ENCODE measurements at regions not wholly inside any gene's neighbourhood (a gene's known extent, or its start where the extent isn't known, plus 50 kb on each side); places are given as distances from the start of the nearest gene placed in this dataset.

DNA sequence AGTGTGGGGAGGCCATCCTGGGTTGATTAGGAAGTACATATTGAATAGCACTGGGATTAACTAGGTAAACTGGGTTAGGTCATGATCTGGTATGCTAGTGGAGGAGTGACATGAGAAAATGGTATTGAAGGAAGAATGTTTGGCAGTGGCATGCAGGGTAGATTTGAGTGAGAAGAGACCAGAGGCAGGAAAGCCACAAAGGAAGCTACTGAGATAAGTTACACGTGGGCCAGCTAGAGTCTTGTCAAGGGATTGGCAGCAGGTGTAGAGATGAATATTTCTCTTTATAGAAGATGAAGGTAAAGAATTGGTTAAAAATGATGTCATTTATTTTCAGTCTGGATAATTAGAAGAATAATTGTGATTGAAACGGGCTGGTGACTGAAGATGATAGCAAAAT lies 91.0 kb upstream of the TPRG1 start:
- no peak for TF ChIP-seq POLR2A (IDR thresholded peaks at IDR 0.05)
- TF ChIP-seq POLR2AphosphoS5 (IDR thresholded peaks at IDR 0.05) = no peak
- TF ChIP-seq, protein P1, sequence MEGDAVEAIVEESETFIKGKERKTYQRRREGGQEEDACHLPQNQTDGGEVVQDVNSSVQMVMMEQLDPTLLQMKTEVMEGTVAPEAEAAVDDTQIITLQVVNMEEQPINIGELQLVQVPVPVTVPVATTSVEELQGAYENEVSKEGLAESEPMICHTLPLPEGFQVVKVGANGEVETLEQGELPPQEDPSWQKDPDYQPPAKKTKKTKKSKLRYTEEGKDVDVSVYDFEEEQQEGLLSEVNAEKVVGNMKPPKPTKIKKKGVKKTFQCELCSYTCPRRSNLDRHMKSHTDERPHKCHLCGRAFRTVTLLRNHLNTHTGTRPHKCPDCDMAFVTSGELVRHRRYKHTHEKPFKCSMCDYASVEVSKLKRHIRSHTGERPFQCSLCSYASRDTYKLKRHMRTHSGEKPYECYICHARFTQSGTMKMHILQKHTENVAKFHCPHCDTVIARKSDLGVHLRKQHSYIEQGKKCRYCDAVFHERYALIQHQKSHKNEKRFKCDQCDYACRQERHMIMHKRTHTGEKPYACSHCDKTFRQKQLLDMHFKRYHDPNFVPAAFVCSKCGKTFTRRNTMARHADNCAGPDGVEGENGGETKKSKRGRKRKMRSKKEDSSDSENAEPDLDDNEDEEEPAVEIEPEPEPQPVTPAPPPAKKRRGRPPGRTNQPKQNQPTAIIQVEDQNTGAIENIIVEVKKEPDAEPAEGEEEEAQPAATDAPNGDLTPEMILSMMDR (IDR thresholded peaks at IDR 0.05) = no peak
